C4-2B (cell line): ENCODE measurements at regions not wholly inside any gene's neighbourhood (a gene's known extent, or its start where the extent isn't known, plus 50 kb on each side); places are given as distances from the start of the nearest gene placed in this dataset.

Source experiments
- CTCF ChIP-seq: fragments of 450-650 bp; conservative IDR thresholded peaks from 2 replicates; pipeline ENCODE4 v1.5.1; 2017; ENCODE audit warnings: mild to moderate bottlenecking
- ZFX ChIP-seq: fragments of 450-650 bp; IDR thresholded peaks from 2 replicates; pipeline ENCODE4 v1.6.1; 2017

GRCh38 chr19:30287259-30287658 lies 84.9 kb upstream of the ZNF536 start:
- TF ChIP-seq CTCF (no peak), ZFX (no peak)
